Liver (tissue), 8 donors: ENCODE measurements at regions not wholly inside any gene's neighbourhood (a gene's known extent, or its start where the extent isn't known, plus 50 kb on each side); places are given as distances from the start of the nearest gene placed in this dataset.
A peak's percentile ranks its signal among the peaks of the same experiment; 100 is the strongest.

Experiments
- DNase-seq: peaks from one replicate; pipeline ENCODE4 v3.0.0-alpha.2; 2017; ENCODE audit warnings: low spot score
- H3K27ac ChIP-seq, 2 donors: one replicate each; pipeline ENCODE4 v1.7.0; 2013; ENCODE audit warnings: inconsistent platforms in 2 of 2, low read length in 2 of 2, control low read depth in 1 of 2, low read depth in 1 of 2, mild to moderate bottlenecking in 1 of 2
- H3K27me3 ChIP-seq, 4 donors: one replicate each; pipeline versions ENCODE4 v1.6.1 to v1.7.0; 2013; ENCODE audit warnings: low read length in 3 of 4, inconsistent platforms in 1 of 4, mild to moderate bottlenecking in 1 of 4, moderate library complexity in 1 of 4; ENCODE audit not compliant: control insufficient read depth in 4 of 4, insufficient read depth in 4 of 4
- H3K36me3 ChIP-seq, 4 donors: one replicate each; pipeline versions ENCODE4 v1.6.1 to v1.7.0; 2013; ENCODE audit warnings: low read length in 3 of 4, mild to moderate bottlenecking in 3 of 4, low read depth in 1 of 4, moderate library complexity in 1 of 4; ENCODE audit not compliant: control insufficient read depth in 4 of 4, insufficient read depth in 3 of 4
- H3K4me1 ChIP-seq, 4 donors: one replicate each; pipeline versions ENCODE4 v1.6.1 to v1.7.0; 2013; ENCODE audit warnings: low read length in 3 of 4, mild to moderate bottlenecking in 3 of 4, moderate library complexity in 1 of 4; ENCODE audit not compliant: control insufficient read depth in 4 of 4, insufficient read depth in 4 of 4
- H3K4me3 ChIP-seq, 3 donors: one replicate each; pipeline versions ENCODE4 v1.6.1 to v1.7.0; 2013; ENCODE audit warnings: low read length in 3 of 3, control low read depth in 1 of 3, low read depth in 1 of 3, mild to moderate bottlenecking in 1 of 3
- H3K9ac ChIP-seq, 2 donors: one replicate each; pipeline ENCODE4 v1.7.0; 2013; ENCODE audit warnings: low read length in 2 of 2, mild to moderate bottlenecking in 2 of 2, moderate library complexity in 2 of 2, control low read depth in 1 of 2, low read depth in 1 of 2
- H3K9me3 ChIP-seq, 4 donors: one replicate each; pipeline versions ENCODE4 v1.6.1 to v1.7.0; 2013; ENCODE audit warnings: low read length in 3 of 4; ENCODE audit not compliant: control insufficient read depth in 4 of 4
- EGR1 ChIP-seq, 2 donors: IDR thresholded peaks; 2 replicates each; pipeline ENCODE4 v1.6.1; 2016 to 2018; ENCODE audit warnings: antibody characterized with exemption in 2 of 2, low read depth in 2 of 2
- FOXA1 ChIP-seq: IDR thresholded peaks from 2 replicates; pipeline ENCODE4 v1.6.1; 2016; ENCODE audit warnings: antibody characterized with exemption
- FOXA2 ChIP-seq: IDR thresholded peaks from 2 replicates; pipeline ENCODE4 v1.6.1; 2016; ENCODE audit warnings: antibody characterized with exemption
- HNF4A ChIP-seq, 2 donors: conservative IDR thresholded peaks; 2 replicates each; pipeline ENCODE4 v1.6.1; 2016; ENCODE audit warnings: antibody characterized with exemption in 2 of 2, mild to moderate bottlenecking in 2 of 2
- HNF4G ChIP-seq: IDR thresholded peaks from 2 replicates; pipeline ENCODE4 v1.6.1; 2016; ENCODE audit warnings: antibody characterized with exemption
- JUND ChIP-seq, 2 donors: IDR thresholded peaks; 2 replicates each; pipeline ENCODE4 v1.6.1; 2016; ENCODE audit warnings: antibody characterized with exemption in 2 of 2
- RAD21 ChIP-seq, 2 donors: IDR thresholded peaks; 2 replicates each; pipeline ENCODE4 v1.6.1; 2016; ENCODE audit warnings: antibody characterized with exemption in 2 of 2, mild to moderate bottlenecking in 2 of 2
- RXRA ChIP-seq, 2 donors: IDR thresholded peaks; 2 replicates each; pipeline ENCODE4 v1.6.1; 2017 to 2018; ENCODE audit warnings: antibody characterized with exemption in 2 of 2, mild to moderate bottlenecking in 1 of 2
- WGBS: extraction: QIAGEN DNeasy Blood & Tissue Kit; methylation state at CpG from one replicate; pipeline ENCODE4 v1.1.7; 2013; 5-methylcytosine and 5-hydroxymethylcytosine counted together
- TF ChIP-seq, protein P1 (sequence below): IDR thresholded peaks from 2 replicates; pipeline ENCODE4 v1.6.1; 2016; ENCODE audit warnings: antibody characterized with exemption
- TF ChIP-seq, protein P2 (sequence below): fragments of 150-350 bp; IDR thresholded peaks from 2 replicates; pipeline ENCODE4 v1.5.1; 2017; ENCODE audit warnings: improper control_type of control experiment, low read depth, low read length; ENCODE audit not compliant: missing input control
- TF ChIP-seq, protein P3 (sequence below): IDR thresholded peaks from 2 replicates; pipeline ENCODE4 v1.6.1; 2016; ENCODE audit warnings: antibody characterized with exemption
- TF ChIP-seq, protein P4 (sequence below): IDR thresholded peaks from 2 replicates; pipeline ENCODE4 v1.6.1; 2016; ENCODE audit warnings: antibody characterized with exemption, mild to moderate bottlenecking
- TF ChIP-seq, protein P5 (sequence below): IDR thresholded peaks from 2 replicates; pipeline ENCODE4 v1.6.1; 2016; ENCODE audit warnings: antibody characterized with exemption
- donor health status: healthy.
- donor health status: healthy.
- donor health status: healthy.
- donor health status: healthy.
- donor health status: healthy.

DNA sequence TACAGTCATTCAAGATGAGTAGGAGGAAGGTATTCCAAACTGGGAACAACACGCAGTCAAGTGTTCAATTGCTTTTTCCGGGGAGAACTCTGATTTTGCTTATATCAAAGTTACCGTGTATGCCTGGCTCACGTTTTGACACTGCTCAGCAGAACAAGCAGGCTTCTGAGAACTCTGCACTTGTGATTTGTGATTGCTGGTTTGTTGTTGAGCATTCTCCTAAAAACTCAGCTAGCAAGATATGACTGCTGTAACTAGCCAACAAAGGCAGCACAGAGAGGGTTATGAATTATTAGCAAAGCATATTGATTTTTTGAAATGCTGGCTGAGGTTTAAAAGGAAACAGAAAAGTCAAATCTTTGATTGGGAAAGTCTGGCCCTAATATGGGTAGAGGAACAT lies 151.7 kb downstream of the ZPLD1 start:
- WGBS = 40% methylated on average over 4 of the region's 4 CpGs
- Histone ChIP-seq H3K27ac (no peak overlapping the region), H3K9me3 (peaks cover 0 to 2% (median 0%) of the 10 kb centered on the region in 4 donors), H3K4me1 (no peaks in the 10 kb centered on the region), H3K27me3 (no peaks in the 10 kb centered on the region), H3K36me3 (no peaks in the 10 kb centered on the region), H3K9ac (no peak overlapping the region), H3K4me3 (no peak overlapping the region)
- DNase-seq = no peak
- TF ChIP-seq, protein P1, sequence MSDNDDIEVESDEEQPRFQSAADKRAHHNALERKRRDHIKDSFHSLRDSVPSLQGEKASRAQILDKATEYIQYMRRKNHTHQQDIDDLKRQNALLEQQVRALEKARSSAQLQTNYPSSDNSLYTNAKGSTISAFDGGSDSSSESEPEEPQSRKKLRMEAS = no peak
- TF ChIP-seq, protein P2, sequence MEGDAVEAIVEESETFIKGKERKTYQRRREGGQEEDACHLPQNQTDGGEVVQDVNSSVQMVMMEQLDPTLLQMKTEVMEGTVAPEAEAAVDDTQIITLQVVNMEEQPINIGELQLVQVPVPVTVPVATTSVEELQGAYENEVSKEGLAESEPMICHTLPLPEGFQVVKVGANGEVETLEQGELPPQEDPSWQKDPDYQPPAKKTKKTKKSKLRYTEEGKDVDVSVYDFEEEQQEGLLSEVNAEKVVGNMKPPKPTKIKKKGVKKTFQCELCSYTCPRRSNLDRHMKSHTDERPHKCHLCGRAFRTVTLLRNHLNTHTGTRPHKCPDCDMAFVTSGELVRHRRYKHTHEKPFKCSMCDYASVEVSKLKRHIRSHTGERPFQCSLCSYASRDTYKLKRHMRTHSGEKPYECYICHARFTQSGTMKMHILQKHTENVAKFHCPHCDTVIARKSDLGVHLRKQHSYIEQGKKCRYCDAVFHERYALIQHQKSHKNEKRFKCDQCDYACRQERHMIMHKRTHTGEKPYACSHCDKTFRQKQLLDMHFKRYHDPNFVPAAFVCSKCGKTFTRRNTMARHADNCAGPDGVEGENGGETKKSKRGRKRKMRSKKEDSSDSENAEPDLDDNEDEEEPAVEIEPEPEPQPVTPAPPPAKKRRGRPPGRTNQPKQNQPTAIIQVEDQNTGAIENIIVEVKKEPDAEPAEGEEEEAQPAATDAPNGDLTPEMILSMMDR = no peak
- TF ChIP-seq FOXA2 (no peak), HNF4A (conservative IDR thresholded peaks at IDR 0.05) (no peak), FOXA1 (no peak), JUND (IDR thresholded peaks at IDR 0.05) (no peak), EGR1 (IDR thresholded peaks at IDR 0.05; ENCODE audit: low read depth in 2 of 2) (no peak), RXRA (IDR thresholded peaks at IDR 0.05) (no peak), RAD21 (IDR thresholded peaks at IDR 0.05) (no peak), HNF4G (no peak)
- TF ChIP-seq, protein P3, sequence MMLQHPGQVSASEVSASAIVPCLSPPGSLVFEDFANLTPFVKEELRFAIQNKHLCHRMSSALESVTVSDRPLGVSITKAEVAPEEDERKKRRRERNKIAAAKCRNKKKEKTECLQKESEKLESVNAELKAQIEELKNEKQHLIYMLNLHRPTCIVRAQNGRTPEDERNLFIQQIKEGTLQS = no peak
- TF ChIP-seq, protein P4, sequence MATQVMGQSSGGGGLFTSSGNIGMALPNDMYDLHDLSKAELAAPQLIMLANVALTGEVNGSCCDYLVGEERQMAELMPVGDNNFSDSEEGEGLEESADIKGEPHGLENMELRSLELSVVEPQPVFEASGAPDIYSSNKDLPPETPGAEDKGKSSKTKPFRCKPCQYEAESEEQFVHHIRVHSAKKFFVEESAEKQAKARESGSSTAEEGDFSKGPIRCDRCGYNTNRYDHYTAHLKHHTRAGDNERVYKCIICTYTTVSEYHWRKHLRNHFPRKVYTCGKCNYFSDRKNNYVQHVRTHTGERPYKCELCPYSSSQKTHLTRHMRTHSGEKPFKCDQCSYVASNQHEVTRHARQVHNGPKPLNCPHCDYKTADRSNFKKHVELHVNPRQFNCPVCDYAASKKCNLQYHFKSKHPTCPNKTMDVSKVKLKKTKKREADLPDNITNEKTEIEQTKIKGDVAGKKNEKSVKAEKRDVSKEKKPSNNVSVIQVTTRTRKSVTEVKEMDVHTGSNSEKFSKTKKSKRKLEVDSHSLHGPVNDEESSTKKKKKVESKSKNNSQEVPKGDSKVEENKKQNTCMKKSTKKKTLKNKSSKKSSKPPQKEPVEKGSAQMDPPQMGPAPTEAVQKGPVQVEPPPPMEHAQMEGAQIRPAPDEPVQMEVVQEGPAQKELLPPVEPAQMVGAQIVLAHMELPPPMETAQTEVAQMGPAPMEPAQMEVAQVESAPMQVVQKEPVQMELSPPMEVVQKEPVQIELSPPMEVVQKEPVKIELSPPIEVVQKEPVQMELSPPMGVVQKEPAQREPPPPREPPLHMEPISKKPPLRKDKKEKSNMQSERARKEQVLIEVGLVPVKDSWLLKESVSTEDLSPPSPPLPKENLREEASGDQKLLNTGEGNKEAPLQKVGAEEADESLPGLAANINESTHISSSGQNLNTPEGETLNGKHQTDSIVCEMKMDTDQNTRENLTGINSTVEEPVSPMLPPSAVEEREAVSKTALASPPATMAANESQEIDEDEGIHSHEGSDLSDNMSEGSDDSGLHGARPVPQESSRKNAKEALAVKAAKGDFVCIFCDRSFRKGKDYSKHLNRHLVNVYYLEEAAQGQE = no peak
- TF ChIP-seq, protein P5, sequence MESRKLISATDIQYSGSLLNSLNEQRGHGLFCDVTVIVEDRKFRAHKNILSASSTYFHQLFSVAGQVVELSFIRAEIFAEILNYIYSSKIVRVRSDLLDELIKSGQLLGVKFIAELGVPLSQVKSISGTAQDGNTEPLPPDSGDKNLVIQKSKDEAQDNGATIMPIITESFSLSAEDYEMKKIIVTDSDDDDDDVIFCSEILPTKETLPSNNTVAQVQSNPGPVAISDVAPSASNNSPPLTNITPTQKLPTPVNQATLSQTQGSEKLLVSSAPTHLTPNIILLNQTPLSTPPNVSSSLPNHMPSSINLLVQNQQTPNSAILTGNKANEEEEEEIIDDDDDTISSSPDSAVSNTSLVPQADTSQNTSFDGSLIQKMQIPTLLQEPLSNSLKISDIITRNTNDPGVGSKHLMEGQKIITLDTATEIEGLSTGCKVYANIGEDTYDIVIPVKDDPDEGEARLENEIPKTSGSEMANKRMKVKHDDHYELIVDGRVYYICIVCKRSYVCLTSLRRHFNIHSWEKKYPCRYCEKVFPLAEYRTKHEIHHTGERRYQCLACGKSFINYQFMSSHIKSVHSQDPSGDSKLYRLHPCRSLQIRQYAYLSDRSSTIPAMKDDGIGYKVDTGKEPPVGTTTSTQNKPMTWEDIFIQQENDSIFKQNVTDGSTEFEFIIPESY = no peak

DNA sequence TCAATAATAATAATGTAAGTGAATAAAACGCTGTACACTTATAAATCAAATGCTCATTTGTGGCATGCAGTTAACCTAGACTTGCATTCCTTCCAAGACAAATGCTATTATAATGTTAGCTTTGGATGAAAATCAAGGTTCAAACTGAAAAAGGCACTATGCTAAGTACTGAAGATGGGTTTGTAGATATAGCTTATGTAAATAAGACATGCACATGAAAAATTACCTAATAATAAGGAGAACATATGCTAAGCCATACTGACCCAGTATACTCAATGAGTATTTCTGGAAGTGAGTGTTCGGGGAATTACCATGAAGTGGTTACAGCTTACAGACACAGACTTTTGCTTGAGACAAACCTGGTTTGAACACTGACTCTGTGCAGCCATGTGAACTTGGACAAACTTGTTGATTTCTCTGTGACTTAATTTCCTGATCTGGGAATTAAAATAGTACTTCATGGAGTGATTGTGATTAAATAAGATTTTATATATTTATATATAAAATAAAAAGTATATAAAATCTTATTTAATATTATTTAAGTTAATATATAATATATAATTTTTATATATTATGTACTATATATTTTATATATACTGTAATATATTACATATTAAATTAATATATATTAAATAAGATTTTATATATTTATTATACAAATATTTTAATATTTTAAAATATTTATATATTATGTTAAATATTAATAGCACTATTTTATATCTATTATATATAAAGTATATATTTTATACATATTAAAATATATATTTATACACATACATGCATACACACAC lies 159.2 kb downstream of the ZPLD1 start:
- Histone ChIP-seq H3K27me3 (no peaks in the 10 kb centered on the region), H3K9ac (no peak overlapping the region), H3K9me3 (peaks cover 0 to 2% (median 0%) of the 10 kb centered on the region in 4 donors), H3K4me1 (peaks cover 0 to 4% (median 3%) of the 10 kb centered on the region in 4 donors), H3K4me3 (no peak overlapping the region), H3K36me3 (no peaks in the 10 kb centered on the region), H3K27ac (no peak overlapping the region)
- WGBS = 58% methylated on average over 2 of the region's 2 CpGs
- TF ChIP-seq RAD21 (IDR thresholded peaks at IDR 0.05) (no peak), FOXA2 (peak; percentile 7)
- no peak for DNase-seq
